Urothelium cell line (cell line): ENCODE measurements at regions not wholly inside any gene's neighbourhood (a gene's known extent, or its start where the extent isn't known, plus 50 kb on each side); places are given as distances from the start of the nearest gene placed in this dataset.
"Not testable (repeated sequence)": the region's sequence is repeated elsewhere in the genome, so short reads cannot be mapped to it uniquely, and the experiment has no call there.

Experiments
- DNase-seq: peaks from one replicate; pipeline ENCODE4 v3.0.0; 2011; ENCODE audit warnings: low spot score, mixed read lengths
- FAIRE-seq: peaks from 2 replicates; lab custom pipeline; 2011; peaks lifted over from hg19 to GRCh38; lab: Jason Lieb, UNC

- peak; percentile 50 for FAIRE-seq
- DNase-seq = no peak
Measured at GRCh38 chr5:52597625-52598024, 190.1 kb upstream of the ITGA1 start.

GRCh38 chr5:52598968-52599367, 188.7 kb upstream of the ITGA1 start:
- DNase-seq (no peak), FAIRE-seq (no peak)

GRCh38 chr5:52603778-52604554, 183.8 kb upstream of the ITGA1 start:
- FAIRE-seq (no peak), DNase-seq (no peak)

GRCh38 chr5:52605317-52606313, 182.1 kb upstream of the ITGA1 start:
- no peak for DNase-seq
- FAIRE-seq = no peak

- FAIRE-seq = no peak
- DNase-seq = no peak
Measured at GRCh38 chr5:52607227-52607824, 180.4 kb upstream of the ITGA1 start.

- no peak for FAIRE-seq
Measured at GRCh38 chr5:52620315-52620714, 167.4 kb upstream of the ITGA1 start.

GRCh38 chr5:52623291-52623690, 164.4 kb upstream of the ITGA1 start:
- DNase-seq = no peak
- FAIRE-seq = no peak

More at GRCh38 chr5:52620315-52620714, 167.4 kb upstream of the ITGA1 start:
- no peak for DNase-seq

GRCh38 chr5:52624291-52624690, 163.4 kb upstream of the ITGA1 start:
- DNase-seq (no peak), FAIRE-seq (no peak)

- FAIRE-seq = no peak
- no peak for DNase-seq
Measured at GRCh38 chr5:52626312-52626711, 161.4 kb upstream of the ITGA1 start.

- DNase-seq = no peak
- FAIRE-seq = no peak
Measured at GRCh38 chr5:52627740-52628139, 160.0 kb upstream of the ITGA1 start.

GRCh38 chr5:52632281-52632680, 155.4 kb upstream of the ITGA1 start:
- DNase-seq = no peak
- no peak for FAIRE-seq

- DNase-seq, FAIRE-seq: not testable (repeated sequence)
Measured at GRCh38 chr5:52634171-52634570, 153.5 kb upstream of the ITGA1 start.

- DNase-seq (no peak), FAIRE-seq (no peak)
Measured at GRCh38 chr5:52638732-52639131, 149.0 kb upstream of the ITGA1 start.

- no peak for DNase-seq
- FAIRE-seq = no peak
Measured at GRCh38 chr5:52648726-52649125, 139.0 kb upstream of the ITGA1 start.

GRCh38 chr5:52655163-52655562, 132.6 kb upstream of the ITGA1 start:
- FAIRE-seq (no peak), DNase-seq (no peak)

- DNase-seq = no peak
Measured at GRCh38 chr5:52656569-52657246, 131.0 kb upstream of the ITGA1 start.

GRCh38 chr5:52657247-52657645, 130.5 kb upstream of the ITGA1 start:
- DNase-seq = peak; percentile 18
- FAIRE-seq = no peak

More at GRCh38 chr5:52656569-52657246, 131.0 kb upstream of the ITGA1 start:
- FAIRE-seq = no peak

GRCh38 chr5:52658246-52658645, 129.5 kb upstream of the ITGA1 start:
- no peak for DNase-seq
- FAIRE-seq = no peak

- DNase-seq (no peak), FAIRE-seq (no peak)
Measured at GRCh38 chr5:52660621-52661020, 127.1 kb upstream of the ITGA1 start.

GRCh38 chr5:52661903-52662595, 125.7 kb upstream of the ITGA1 start:
- FAIRE-seq (no peak), DNase-seq (no peak)
